ENCODE measurements at regions not wholly inside any gene's neighbourhood (a gene's known extent, or its start where the extent isn't known, plus 50 kb on each side); places are given as distances from the start of the nearest gene placed in this dataset.

GRCh38 chr1:222077206-222077605 lies 335.3 kb upstream of the DUSP10 start:
- Histone ChIP-seq H3K27ac (ENCODE audit: low read length) (no peak overlapping the region), H3K4me3 (ENCODE audit: low read length) (no peak overlapping the region), H3K27me3 (ENCODE audit: control insufficient read depth, insufficient read depth, low read length) (no peaks in the 10 kb centered on the region), H3K9me3 (ENCODE audit: control insufficient read depth, low read depth, low read length) (no peaks in the 10 kb centered on the region), H3K36me3 (ENCODE audit: control insufficient read depth, insufficient read depth, low read length) (no peaks in the 10 kb centered on the region), H3K4me1 (ENCODE audit: control insufficient read depth, insufficient read depth, low read length) (no peaks in the 10 kb centered on the region)
- DNase-seq: no peak
- WGBS (ENCODE audit: insufficient coverage, low lambda C conversion rate): 100% methylated on average over 1 of the region's 2 CpGs

DNA sequence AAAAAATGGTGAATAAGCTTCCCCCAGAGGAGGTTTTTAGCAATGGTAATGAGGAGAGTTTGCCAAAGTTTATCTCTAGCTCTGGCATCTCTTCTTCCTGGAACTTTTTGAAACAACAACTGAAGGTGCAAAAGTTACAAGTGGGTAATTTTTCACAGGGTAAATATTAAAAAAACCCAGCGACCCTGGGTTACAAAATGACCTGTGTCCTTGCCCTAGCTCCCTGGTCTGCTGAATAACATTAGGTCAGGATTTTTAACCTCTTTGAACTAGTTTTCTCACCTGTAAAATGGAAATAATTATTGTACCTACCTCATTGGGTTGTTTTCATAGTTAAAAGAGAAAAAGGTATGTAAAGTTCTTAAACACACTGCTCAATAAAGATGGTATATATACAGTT lies 332.4 kb upstream of the DUSP10 start:
- H3K9me3 ChIP-seq (ENCODE audit: control insufficient read depth, low read depth, low read length): no peaks in the 10 kb centered on the region
- WGBS (ENCODE audit: insufficient coverage, low lambda C conversion rate): no CpG with 5 or more reads among the region's 1 CpG

GRCh38 chr1:222073307-222073995 lies 331.6 kb upstream of the DUSP10 start:
- H3K36me3 ChIP-seq (ENCODE audit: control insufficient read depth, insufficient read depth, low read length): no peaks in the 10 kb centered on the region
- WGBS (ENCODE audit: insufficient coverage, low lambda C conversion rate): no CpG with 5 or more reads among the region's 2 CpGs
- no peak overlapping the region for H3K27ac ChIP-seq (ENCODE audit: low read length)
- no peaks in the 10 kb centered on the region for H3K9me3 ChIP-seq (ENCODE audit: control insufficient read depth, low read depth, low read length)
- H3K4me1 ChIP-seq (ENCODE audit: control insufficient read depth, insufficient read depth, low read length): no peaks in the 10 kb centered on the region
- no peak for DNase-seq
- no peak overlapping the region for H3K4me3 ChIP-seq (ENCODE audit: low read length)
- no peaks in the 10 kb centered on the region for H3K27me3 ChIP-seq (ENCODE audit: control insufficient read depth, insufficient read depth, low read length)

More for the DNA sequence above, 332.4 kb upstream of the DUSP10 start:
- Histone ChIP-seq H3K4me1 (ENCODE audit: control insufficient read depth, insufficient read depth, low read length) (no peaks in the 10 kb centered on the region), H3K27ac (ENCODE audit: low read length) (no peak overlapping the region), H3K27me3 (ENCODE audit: control insufficient read depth, insufficient read depth, low read length) (no peaks in the 10 kb centered on the region), H3K4me3 (ENCODE audit: low read length) (no peak overlapping the region), H3K36me3 (ENCODE audit: control insufficient read depth, insufficient read depth, low read length) (no peaks in the 10 kb centered on the region)
- no peak for DNase-seq

GRCh38 chr1:222071387-222071786 lies 329.5 kb upstream of the DUSP10 start:
- Histone ChIP-seq H3K27ac (ENCODE audit: low read length) (no peak overlapping the region), H3K9me3 (ENCODE audit: control insufficient read depth, low read depth, low read length) (no peaks in the 10 kb centered on the region), H3K36me3 (ENCODE audit: control insufficient read depth, insufficient read depth, low read length) (no peaks in the 10 kb centered on the region), H3K4me1 (ENCODE audit: control insufficient read depth, insufficient read depth, low read length) (no peaks in the 10 kb centered on the region), H3K27me3 (ENCODE audit: control insufficient read depth, insufficient read depth, low read length) (no peaks in the 10 kb centered on the region), H3K4me3 (ENCODE audit: low read length) (no peak overlapping the region)
- WGBS (ENCODE audit: insufficient coverage, low lambda C conversion rate): 48% methylated on average over 2 of the region's 5 CpGs
- DNase-seq: no peak

- H3K4me3 ChIP-seq (ENCODE audit: low read length): no peak overlapping the region
- no peaks in the 10 kb centered on the region for H3K4me1 ChIP-seq (ENCODE audit: control insufficient read depth, insufficient read depth, low read length)
- H3K9me3 ChIP-seq (ENCODE audit: control insufficient read depth, low read depth, low read length): no peaks in the 10 kb centered on the region
- H3K36me3 ChIP-seq (ENCODE audit: control insufficient read depth, insufficient read depth, low read length): no peaks in the 10 kb centered on the region
- H3K27me3 ChIP-seq (ENCODE audit: control insufficient read depth, insufficient read depth, low read length): no peaks in the 10 kb centered on the region
- no peak for DNase-seq
- H3K27ac ChIP-seq (ENCODE audit: low read length): no peak overlapping the region
These were observed 327.0 kb upstream of the DUSP10 start for GRCh38 chr1:222068937-222069336.

- no CpG with 5 or more reads among the region's 6 CpGs for WGBS (ENCODE audit: insufficient coverage, low lambda C conversion rate)
- H3K9me3 ChIP-seq (ENCODE audit: control insufficient read depth, low read depth, low read length): no peaks in the 10 kb centered on the region
- H3K36me3 ChIP-seq (ENCODE audit: control insufficient read depth, insufficient read depth, low read length): no peaks in the 10 kb centered on the region
These were observed 326.2 kb upstream of the DUSP10 start for GRCh38 chr1:222068101-222068500.

DNA sequence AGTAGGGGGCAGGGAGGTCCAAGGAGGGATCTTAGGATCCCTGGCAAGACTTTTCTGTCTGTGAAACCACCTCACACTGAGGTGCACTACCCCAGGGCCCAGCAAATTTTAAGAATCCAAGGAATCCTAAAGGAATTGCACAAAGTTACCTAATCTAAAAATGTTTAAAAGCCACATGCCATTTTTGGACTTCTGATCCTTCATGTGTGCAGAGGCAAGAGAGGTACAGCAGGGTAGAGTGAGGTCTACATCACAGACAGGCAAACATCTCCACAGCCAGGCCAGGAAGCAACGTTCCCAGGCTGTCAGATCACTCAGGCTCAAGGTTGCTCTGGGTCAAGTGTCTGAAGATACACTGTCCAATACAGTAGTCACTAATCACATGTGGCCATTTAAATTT lies 324.6 kb upstream of the DUSP10 start:
- Histone ChIP-seq H3K27ac (ENCODE audit: low read length) (no peak overlapping the region), H3K27me3 (ENCODE audit: control insufficient read depth, insufficient read depth, low read length) (no peaks in the 10 kb centered on the region), H3K9me3 (ENCODE audit: control insufficient read depth, low read depth, low read length) (no peaks in the 10 kb centered on the region), H3K36me3 (ENCODE audit: control insufficient read depth, insufficient read depth, low read length) (no peaks in the 10 kb centered on the region), H3K4me1 (ENCODE audit: control insufficient read depth, insufficient read depth, low read length) (no peaks in the 10 kb centered on the region), H3K4me3 (ENCODE audit: low read length) (no peak overlapping the region)
- no peak for DNase-seq
- WGBS (ENCODE audit: insufficient coverage, low lambda C conversion rate): no CpG with 5 or more reads among the region's 1 CpG

More at GRCh38 chr1:222068101-222068500, 326.2 kb upstream of the DUSP10 start:
- no peak overlapping the region for H3K4me3 ChIP-seq (ENCODE audit: low read length)
- no peak for DNase-seq
- no peaks in the 10 kb centered on the region for H3K27me3 ChIP-seq (ENCODE audit: control insufficient read depth, insufficient read depth, low read length)
- no peak overlapping the region for H3K27ac ChIP-seq (ENCODE audit: low read length)
- no peaks in the 10 kb centered on the region for H3K4me1 ChIP-seq (ENCODE audit: control insufficient read depth, insufficient read depth, low read length)

GRCh38 chr1:222065234-222065633 lies 323.3 kb upstream of the DUSP10 start:
- Histone ChIP-seq H3K4me1 (ENCODE audit: control insufficient read depth, insufficient read depth, low read length) (no peaks in the 10 kb centered on the region), H3K36me3 (ENCODE audit: control insufficient read depth, insufficient read depth, low read length) (no peaks in the 10 kb centered on the region), H3K27me3 (ENCODE audit: control insufficient read depth, insufficient read depth, low read length) (no peaks in the 10 kb centered on the region), H3K9me3 (ENCODE audit: control insufficient read depth, low read depth, low read length) (no peaks in the 10 kb centered on the region), H3K27ac (ENCODE audit: low read length) (no peak overlapping the region), H3K4me3 (ENCODE audit: low read length) (no peak overlapping the region)
- no peak for DNase-seq
- 100% methylated on average over 1 of the region's 3 CpGs for WGBS (ENCODE audit: insufficient coverage, low lambda C conversion rate)

GRCh38 chr1:222064388-222065211 lies 322.7 kb upstream of the DUSP10 start:
- H3K27ac ChIP-seq (ENCODE audit: low read length): no peak overlapping the region
- H3K4me1 ChIP-seq (ENCODE audit: control insufficient read depth, insufficient read depth, low read length): no peaks in the 10 kb centered on the region
- DNase-seq: no peak
- no peaks in the 10 kb centered on the region for H3K9me3 ChIP-seq (ENCODE audit: control insufficient read depth, low read depth, low read length)
- no peaks in the 10 kb centered on the region for H3K27me3 ChIP-seq (ENCODE audit: control insufficient read depth, insufficient read depth, low read length)
- WGBS (ENCODE audit: insufficient coverage, low lambda C conversion rate): 60% methylated on average over 1 of the region's 3 CpGs
- no peaks in the 10 kb centered on the region for H3K36me3 ChIP-seq (ENCODE audit: control insufficient read depth, insufficient read depth, low read length)
- no peak overlapping the region for H3K4me3 ChIP-seq (ENCODE audit: low read length)

- Histone ChIP-seq H3K9me3 (ENCODE audit: control insufficient read depth, low read depth, low read length) (no peaks in the 10 kb centered on the region), H3K36me3 (ENCODE audit: control insufficient read depth, insufficient read depth, low read length) (no peaks in the 10 kb centered on the region), H3K4me3 (ENCODE audit: low read length) (no peak overlapping the region), H3K4me1 (ENCODE audit: control insufficient read depth, insufficient read depth, low read length) (no peaks in the 10 kb centered on the region), H3K27me3 (ENCODE audit: control insufficient read depth, insufficient read depth, low read length) (no peaks in the 10 kb centered on the region), H3K27ac (ENCODE audit: low read length) (no peak overlapping the region)
- DNase-seq: no peak
These were observed 320.8 kb upstream of the DUSP10 start for GRCh38 chr1:222062640-222063039.
